ENCODE measurements at regions not wholly inside any gene's neighbourhood (a gene's known extent, or its start where the extent isn't known, plus 50 kb on each side); places are given as distances from the start of the nearest gene placed in this dataset.

DNA sequence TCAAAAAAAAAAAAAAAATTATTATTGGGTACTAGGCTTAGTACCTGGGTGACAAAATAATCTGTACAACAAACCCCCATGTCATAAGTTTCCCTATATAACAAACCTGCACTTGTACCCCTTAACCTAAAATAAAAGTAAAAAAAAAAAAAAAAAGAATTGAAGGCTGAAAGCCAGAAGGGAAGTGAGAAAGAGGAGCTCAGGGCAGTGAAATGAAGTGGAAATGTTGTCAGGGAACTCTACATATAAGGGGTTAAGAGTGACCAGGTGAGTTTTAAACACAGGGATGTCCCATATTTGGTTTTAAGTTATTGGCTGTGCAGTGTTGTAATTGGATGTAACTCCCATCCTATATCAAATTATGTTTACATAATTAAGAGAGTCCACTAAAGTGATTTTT, 85.7 kb upstream of the ABCD3 start:
- BruUV-seq (replicated peaks), result no TSS peak
- Histone ChIP-seq H3K27ac (ENCODE audit: extremely low read length, insufficient read depth, low read length) (no peak overlapping the region), H3K9me3 (ENCODE audit: low read length) (no peaks in the 10 kb centered on the region), H4K20me1 (ENCODE audit: insufficient read depth, low read length) (no peaks in the 10 kb centered on the region), H3K36me3 (replicated peaks in 1 of 2; ENCODE audit: control insufficient read depth in 1 of 2, insufficient read depth in 2 of 2, low read length in 2 of 2) (no peaks in the 10 kb centered on the region), H3K4me2 (ENCODE audit: low read depth, low read length) (no peak overlapping the region), H3K79me2 (ENCODE audit: insufficient read depth, low read length) (no peaks in the 10 kb centered on the region), H2AFZ (ENCODE audit: low read length) (no peak overlapping the region), H3K4me3 (replicated peaks in 1 of 3; ENCODE audit: insufficient read depth in 1 of 3, low read depth in 2 of 3, low read length in 3 of 3) (no peak overlapping the region), H3K4me1 (ENCODE audit: insufficient read depth, low read length) (peaks cover 41% of the 10 kb centered on the region), H3K9ac (ENCODE audit: insufficient read depth, low read depth, low read length) (no peak overlapping the region), H3K27me3 (ENCODE audit: control insufficient read depth in 1 of 2, insufficient read depth in 2 of 2, low read length in 2 of 2) (no peaks in the 10 kb centered on the region)
- ChIA-PET POLR2A (interaction anchor here (1.1 to 4.0 kb wide), 7 partner anchors 16 to 287 kb away, joined by 3 to 18 read pairs (median 8); partner anchors contain the start of gene ARHGAP29), CTCF (ENCODE audit: low intra/inter-chr PET ratio, low total read pairs) (interaction anchor here (1.6 kb wide), 1 partner anchor 287 kb away, joined by 5 read pairs; no protein-coding TSS in a partner anchor)
- DNase-seq (ENCODE audit: low spot score) (no peak), FAIRE-seq (no peak), ATAC-seq (no peak)
- TF ChIP-seq STAT6 (CRISPR knock-in tag; IDR thresholded peaks at IDR 0.05; ENCODE audit: borderline replicate concordance), result no peak
- TF ChIP-seq TOE1 (CRISPR knock-in tag; IDR thresholded peaks at IDR 0.05), result no peak
- no peak for TF ChIP-seq TIGD3 (CRISPR knock-in tag; IDR thresholded peaks at IDR 0.05; ENCODE audit: borderline replicate concordance)
- no peak for TF ChIP-seq HOXA5 (CRISPR knock-in tag; IDR thresholded peaks at IDR 0.05)
- TF ChIP-seq REXO4 (CRISPR knock-in tag; IDR thresholded peaks at IDR 0.05; ENCODE audit: borderline replicate concordance), result no peak
- no peak for TF ChIP-seq KMT2B (CRISPR knock-in tag; IDR thresholded peaks at IDR 0.05)
- no peak for TF ChIP-seq ZNF747 (CRISPR knock-in tag; IDR thresholded peaks at IDR 0.05; ENCODE audit: borderline replicate concordance)
- TF ChIP-seq JARID2 (CRISPR knock-in tag; IDR thresholded peaks at IDR 0.05; ENCODE audit: insufficient replicate concordance), result no peak
- TF ChIP-seq TFE3 (CRISPR knock-in tag; IDR thresholded peaks at IDR 0.05), result no peak
- no peak for TF ChIP-seq ZNF30 (CRISPR knock-in tag; IDR thresholded peaks at IDR 0.05)
- intact Hi-C loops (cut with micrococcal nuclease; ENCODE audit: unreplicated experiment), result loop anchor here (10.0 kb wide), 1 partner anchor 428 kb away; the partner anchor contains the start of gene GCLM
- in situ Hi-C loops (cut with HindIII; ENCODE audit: extremely low pct_ligation_motif_present, low pct_unique_long_range_greater_than_20kb), result no loop called here

All from HepG2 (cell line).